ENCODE measurements at regions not wholly inside any gene's neighbourhood (a gene's known extent, or its start where the extent isn't known, plus 50 kb on each side); places are given as distances from the start of the nearest gene placed in this dataset.

GRCh38 chr10:78502210-78502936 lies 468.7 kb downstream of the RPS24 start:
- ChIA-PET POLR2A (no interaction called here), CTCF (no interaction called here)
- Histone ChIP-seq H3K4me3 (ENCODE audit: low read depth, low read length) (no peak overlapping the region), H3K27ac (ENCODE audit: low read depth, low read length) (peak overlapping the region; percentile 48), H3K9me3 (ENCODE audit: control insufficient read depth, insufficient read depth, low read length) (peaks cover 7% of the 10 kb centered on the region), H3K27me3 (ENCODE audit: control insufficient read depth, insufficient read depth, low read length) (no peaks in the 10 kb centered on the region)
- TF ChIP-seq CTCF (IDR thresholded peaks at IDR 0.05; ENCODE audit: low read depth, low read length): no peak
- DNase-seq (ENCODE audit: low read depth, low spot score): no peak

GRCh38 chr10:78504181-78504580 lies 470.5 kb downstream of the RPS24 start:
- peaks cover 7% of the 10 kb centered on the region for H3K9me3 ChIP-seq (ENCODE audit: control insufficient read depth, insufficient read depth, low read length)
- CTCF ChIA-PET: no interaction called here
- POLR2A ChIA-PET: no interaction called here

GRCh38 chr10:78505657-78506056 lies 472.0 kb downstream of the RPS24 start:
- Histone ChIP-seq H3K4me3 (ENCODE audit: low read depth, low read length) (no peak overlapping the region), H3K27me3 (ENCODE audit: control insufficient read depth, insufficient read depth, low read length) (no peaks in the 10 kb centered on the region), H3K9me3 (ENCODE audit: control insufficient read depth, insufficient read depth, low read length) (peaks cover 7% of the 10 kb centered on the region), H3K27ac (ENCODE audit: low read depth, low read length) (no peak overlapping the region)
- TF ChIP-seq CTCF (IDR thresholded peaks at IDR 0.05; ENCODE audit: low read depth, low read length): no peak
- ChIA-PET CTCF (no interaction called here), POLR2A (no interaction called here)
- no peak for DNase-seq (ENCODE audit: low read depth, low spot score)

More at GRCh38 chr10:78504181-78504580, 470.5 kb downstream of the RPS24 start:
- no peak for TF ChIP-seq CTCF (IDR thresholded peaks at IDR 0.05; ENCODE audit: low read depth, low read length)
- Histone ChIP-seq H3K4me3 (ENCODE audit: low read depth, low read length) (no peak overlapping the region), H3K27me3 (ENCODE audit: control insufficient read depth, insufficient read depth, low read length) (no peaks in the 10 kb centered on the region), H3K27ac (ENCODE audit: low read depth, low read length) (no peak overlapping the region)
- no peak for DNase-seq (ENCODE audit: low read depth, low spot score)

GRCh38 chr10:78506614-78507013 lies 473.0 kb downstream of the RPS24 start:
- CTCF ChIA-PET: no interaction called here

More at GRCh38 chr10:78506614-78507013, 473.0 kb downstream of the RPS24 start:
- H3K27ac ChIP-seq (ENCODE audit: low read depth, low read length): no peak overlapping the region
- H3K27me3 ChIP-seq (ENCODE audit: control insufficient read depth, insufficient read depth, low read length): no peaks in the 10 kb centered on the region
- H3K4me3 ChIP-seq (ENCODE audit: low read depth, low read length): no peak overlapping the region
- TF ChIP-seq CTCF (IDR thresholded peaks at IDR 0.05; ENCODE audit: low read depth, low read length): no peak
- POLR2A ChIA-PET: no interaction called here
- DNase-seq (ENCODE audit: low read depth, low spot score): no peak
- peaks cover 7% of the 10 kb centered on the region for H3K9me3 ChIP-seq (ENCODE audit: control insufficient read depth, insufficient read depth, low read length)
